NCI-H2196 (cell line): ENCODE measurements at regions not wholly inside any gene's neighbourhood (a gene's known extent, or its start where the extent isn't known, plus 50 kb on each side); places are given as distances from the start of the nearest gene placed in this dataset.

ENCODE experiments used
- DNase-seq: peaks from one replicate; lab custom pipeline; 2025; ENCODE audit not compliant: unreplicated experiment; lab: John Stamatoyannopoulos, UW

GRCh38 chr10:61356354-61356753, 96.8 kb downstream of the TMEM26 start:
- no peak for DNase-seq

GRCh38 chr10:61355211-61355610, 98.0 kb downstream of the TMEM26 start:
- DNase-seq, result no peak

- DNase-seq, result no peak
These were observed 98.7 kb downstream of the TMEM26 start for GRCh38 chr10:61354401-61354975.

GRCh38 chr10:61350794-61351193, 102.4 kb downstream of the TMEM26 start:
- DNase-seq, result no peak

DNA sequence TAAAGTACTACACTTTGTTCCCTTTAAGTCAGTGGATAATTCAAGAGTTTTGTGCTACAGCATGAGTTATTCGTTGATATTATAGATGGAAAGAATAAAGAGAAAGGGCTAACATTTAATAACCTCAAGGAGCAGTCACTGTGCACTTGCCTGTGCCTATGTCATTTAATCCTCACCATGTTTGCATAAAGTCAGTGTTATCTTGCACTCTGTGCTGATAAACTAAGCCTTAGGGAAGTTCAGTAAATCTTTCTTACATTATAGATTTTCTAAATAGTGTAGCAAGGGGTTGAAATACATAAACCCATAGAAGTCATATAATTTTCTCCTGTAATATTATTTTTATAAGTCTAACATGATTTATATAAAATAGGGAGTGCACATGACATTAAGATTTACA, 103.1 kb downstream of the TMEM26 start:
- DNase-seq, result no peak

- DNase-seq, result no peak
These were observed 106.3 kb downstream of the TMEM26 start for GRCh38 chr10:61346796-61347413.

- no peak for DNase-seq
These were observed 109.4 kb downstream of the TMEM26 start for GRCh38 chr10:61343796-61344195.

DNA sequence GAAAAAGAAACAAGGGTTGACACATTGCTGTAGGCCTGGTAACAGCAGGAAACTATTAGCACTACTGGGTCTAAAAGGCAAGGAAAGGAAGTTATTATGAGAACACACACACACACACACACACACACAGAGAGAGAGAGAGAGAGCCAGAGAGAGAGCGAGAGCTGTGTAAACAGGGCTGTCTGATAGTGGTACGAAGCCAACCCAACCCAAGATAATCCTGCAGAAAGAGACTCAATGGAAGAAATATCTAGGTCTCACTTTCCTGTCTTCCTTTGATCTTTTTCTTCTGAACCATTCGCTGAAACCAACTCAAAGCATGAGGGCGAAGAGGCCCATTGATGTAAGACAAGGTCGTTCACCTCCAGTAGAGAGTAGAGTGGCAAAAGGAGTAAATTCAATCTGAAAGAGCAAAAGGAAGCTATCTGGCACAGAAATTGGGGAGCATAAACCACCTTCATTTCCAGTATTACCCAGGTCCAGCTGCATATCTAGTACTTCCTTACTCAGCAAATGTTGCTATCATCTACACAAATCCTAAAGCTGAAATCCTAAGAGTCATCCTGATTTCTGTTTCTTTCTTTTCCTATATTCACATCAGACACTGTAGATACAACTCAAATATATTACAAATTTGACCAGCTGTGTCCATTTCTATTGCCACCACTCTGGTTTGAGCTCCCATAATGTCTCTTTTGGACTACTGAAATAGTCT, 110.2 kb downstream of the TMEM26 start:
- no peak for DNase-seq

GRCh38 chr10:61341008-61341407, 112.2 kb downstream of the TMEM26 start:
- DNase-seq, result no peak

DNA sequence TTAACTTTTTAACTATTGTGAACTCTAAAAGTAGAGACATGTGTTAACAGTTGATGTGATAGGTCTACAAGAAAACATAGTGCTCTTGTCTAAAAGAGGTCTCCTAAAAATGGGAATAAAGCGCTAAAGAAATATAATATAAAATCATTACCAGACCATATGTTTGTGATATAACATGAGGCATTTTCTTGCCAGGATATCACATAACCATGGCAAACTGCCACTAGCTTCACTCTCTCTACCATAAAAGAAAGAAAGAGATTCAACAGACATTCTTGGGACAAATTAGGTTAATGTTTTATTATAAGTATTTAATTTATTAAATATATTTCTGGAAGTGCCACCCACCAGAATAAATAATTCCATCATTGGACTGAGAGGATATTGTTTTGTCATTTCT, 115.0 kb downstream of the TMEM26 start:
- no peak for DNase-seq

- DNase-seq, result no peak
These were observed 115.4 kb downstream of the TMEM26 start for GRCh38 chr10:61337741-61338140.

- DNase-seq, result no peak
These were observed 116.3 kb downstream of the TMEM26 start for GRCh38 chr10:61336831-61337230.

GRCh38 chr10:61335359-61335758, 117.8 kb downstream of the TMEM26 start:
- no peak for DNase-seq

GRCh38 chr10:61332581-61332980, 120.6 kb downstream of the TMEM26 start:
- no peak for DNase-seq

- DNase-seq, result no peak
These were observed 122.5 kb downstream of the TMEM26 start for GRCh38 chr10:61330669-61331068.

DNA sequence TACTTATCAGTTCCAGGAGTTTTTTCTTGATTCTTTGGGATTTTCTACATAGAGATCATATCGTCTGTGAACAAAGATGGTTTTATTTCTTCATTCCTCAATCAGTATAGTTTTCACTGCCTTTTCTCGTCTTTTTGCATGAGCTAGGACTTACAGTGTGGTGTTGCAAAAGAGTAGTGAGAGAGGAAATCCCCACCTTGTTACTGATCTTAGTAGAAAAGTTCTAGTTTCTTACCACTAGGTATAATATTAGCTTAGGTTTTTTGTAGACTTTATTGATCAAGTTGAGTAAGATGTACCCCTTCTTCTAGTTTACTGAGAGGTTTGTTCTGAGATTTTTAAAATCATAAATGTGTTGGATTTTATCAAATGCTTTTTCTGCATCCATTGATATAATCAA, 123.3 kb downstream of the TMEM26 start:
- DNase-seq, result no peak

DNA sequence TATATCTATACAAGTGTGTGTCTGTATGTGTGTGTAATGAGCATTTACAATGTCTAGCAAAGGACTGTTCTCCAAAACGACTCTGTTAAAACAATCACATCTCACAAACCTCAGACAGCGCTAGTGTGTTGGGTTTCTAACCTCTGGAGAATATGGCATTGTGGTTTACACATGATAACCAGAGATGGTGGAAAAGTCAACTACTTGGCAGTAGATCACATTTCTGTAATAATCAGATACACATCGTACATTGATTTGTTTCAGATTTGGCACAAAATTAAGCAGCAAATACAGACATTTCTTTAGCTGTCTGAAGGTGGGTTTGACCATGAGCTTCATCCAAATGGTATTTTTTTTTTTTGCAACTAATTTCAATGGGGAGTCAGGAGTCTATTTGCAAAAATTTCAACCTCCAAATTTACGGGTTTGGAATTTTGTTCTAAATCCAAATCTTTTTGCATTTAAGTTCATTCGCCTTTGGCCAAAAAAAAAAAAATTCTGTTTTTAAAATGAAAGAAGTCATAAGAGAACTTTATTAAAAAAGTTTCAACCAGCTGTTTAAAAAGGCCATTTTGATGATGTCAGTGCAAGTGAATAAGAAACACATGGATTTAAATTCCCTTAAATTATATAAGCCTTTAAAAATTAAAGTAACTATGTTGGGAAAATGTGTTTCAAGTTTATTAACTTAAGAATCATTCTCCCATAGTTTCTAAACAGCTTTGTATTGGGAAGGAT, 127.8 kb downstream of the TMEM26 start:
- no peak for DNase-seq

GRCh38 chr10:61323726-61324125, 129.5 kb downstream of the TMEM26 start:
- DNase-seq, result no peak

DNA sequence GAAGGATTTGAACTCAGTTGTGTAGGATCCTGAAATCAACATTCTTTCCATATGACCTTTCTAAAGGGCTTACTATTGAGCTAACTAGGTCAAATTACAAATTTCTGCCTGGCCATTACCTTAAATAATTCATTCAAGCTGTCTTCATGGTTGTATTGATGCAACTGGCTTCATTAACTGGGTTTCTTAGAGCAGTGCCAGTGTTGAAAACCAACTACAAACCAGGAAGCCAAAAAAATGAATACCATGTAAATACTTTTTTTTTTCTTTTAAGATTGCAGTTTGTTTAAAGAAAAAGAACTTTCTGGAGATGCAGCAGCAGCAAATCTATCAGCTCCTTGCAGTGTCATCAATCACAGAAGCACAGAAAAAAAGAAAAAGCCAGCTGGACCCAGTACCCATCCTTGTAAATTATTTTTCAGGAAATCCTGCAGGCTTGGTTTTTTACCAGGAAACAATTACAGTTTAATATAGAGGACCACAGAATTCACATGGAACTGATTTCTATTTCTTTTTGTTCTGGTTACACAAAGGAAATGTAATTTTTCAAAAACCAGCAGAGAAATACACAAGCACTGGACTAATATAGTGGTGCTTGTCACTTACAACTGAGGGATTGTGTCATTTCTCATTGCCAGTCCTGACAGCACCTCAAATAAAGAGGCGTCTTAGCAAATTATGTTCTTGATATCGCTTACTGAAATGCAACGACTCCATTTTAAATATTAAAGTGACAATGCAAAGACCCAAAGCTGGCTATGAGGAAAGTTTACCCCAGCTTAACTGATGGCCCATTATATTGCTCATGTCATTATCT, 131.9 kb downstream of the TMEM26 start:
- no peak for DNase-seq

- no peak for DNase-seq
These were observed 133.0 kb downstream of the TMEM26 start for GRCh38 chr10:61320257-61320587.
